GM21390 (cell line): ENCODE measurements at regions not wholly inside any gene's neighbourhood (a gene's known extent, or its start where the extent isn't known, plus 50 kb on each side); places are given as distances from the start of the nearest gene placed in this dataset.
"Not testable (repeated sequence)": the region's sequence is repeated elsewhere in the genome, so short reads cannot be mapped to it uniquely, and the experiment has no call there.

Experiments
- ATAC-seq: cut with Tn5 transposase; IDR thresholded peaks from one replicate; pipeline ENCODE4 v1.9.1; 2021; ENCODE audit not compliant: unreplicated experiment

DNA sequence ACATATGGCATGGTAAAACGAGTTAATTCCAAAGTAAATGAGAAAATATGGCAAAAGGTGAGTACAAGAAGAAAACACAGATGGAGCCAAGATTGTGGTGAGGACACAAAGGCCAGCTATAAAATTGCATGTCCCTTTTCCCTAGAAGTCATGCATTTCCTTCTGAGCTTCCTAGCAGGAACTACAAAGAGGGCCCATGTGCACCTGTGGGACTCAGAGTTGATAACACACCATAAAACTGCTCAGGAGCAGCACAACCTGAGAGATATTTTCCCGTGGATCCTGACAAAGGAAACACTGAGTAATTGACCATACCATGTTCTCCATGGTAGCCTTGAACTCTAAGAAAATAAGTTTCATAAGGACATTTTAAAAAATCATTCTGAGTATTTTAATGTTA is 228.3 kb downstream of the DLEU7 start:
- no peak for ATAC-seq

DNA sequence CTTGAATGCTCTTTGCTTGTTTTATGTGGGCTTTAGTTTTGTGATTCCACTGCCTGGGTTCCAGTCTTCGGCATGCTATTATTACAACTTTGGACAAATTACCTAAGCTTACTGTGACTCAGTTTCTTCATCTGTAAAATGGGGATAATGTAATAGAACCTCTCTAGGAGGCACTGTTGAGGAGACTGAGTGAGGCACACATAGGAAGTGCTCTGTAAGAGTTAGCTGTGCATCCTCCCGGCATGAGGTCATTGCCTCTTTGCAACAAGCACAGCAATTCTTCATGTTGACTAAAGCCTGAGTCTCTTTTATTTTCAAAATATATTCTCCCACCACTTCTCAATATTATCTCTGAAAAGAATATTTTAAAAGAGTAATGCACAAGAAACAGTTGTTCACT is 227.4 kb downstream of the DLEU7 start:
- ATAC-seq = no peak

DNA sequence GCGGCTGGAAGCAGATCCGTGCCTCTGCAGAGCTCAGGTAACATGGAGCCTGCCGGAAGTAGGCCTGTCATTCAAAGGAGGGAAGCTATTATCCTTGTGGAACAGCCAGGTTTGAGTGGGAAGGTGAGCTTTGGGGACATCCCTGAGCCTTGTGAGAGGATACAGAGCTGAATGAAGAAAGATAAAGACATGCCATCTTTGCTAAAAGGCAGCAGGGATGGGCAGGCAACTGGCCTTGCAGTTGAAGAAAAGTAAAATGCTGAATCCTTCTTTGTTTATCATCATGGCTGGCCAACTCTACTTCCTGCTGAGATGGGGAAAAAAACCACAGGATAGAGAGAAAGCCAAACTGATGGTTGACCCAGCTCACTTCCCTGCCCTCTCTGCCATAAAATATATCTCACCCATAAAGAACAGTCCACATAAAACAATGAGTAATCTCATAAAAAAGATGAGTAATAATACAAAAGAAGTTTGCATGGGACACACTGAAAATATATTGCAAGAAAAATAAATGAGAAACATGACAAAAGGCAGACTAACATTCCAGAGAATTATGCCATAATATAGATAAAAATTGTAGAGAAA is 226.3 kb downstream of the DLEU7 start:
- ATAC-seq = no peak

DNA sequence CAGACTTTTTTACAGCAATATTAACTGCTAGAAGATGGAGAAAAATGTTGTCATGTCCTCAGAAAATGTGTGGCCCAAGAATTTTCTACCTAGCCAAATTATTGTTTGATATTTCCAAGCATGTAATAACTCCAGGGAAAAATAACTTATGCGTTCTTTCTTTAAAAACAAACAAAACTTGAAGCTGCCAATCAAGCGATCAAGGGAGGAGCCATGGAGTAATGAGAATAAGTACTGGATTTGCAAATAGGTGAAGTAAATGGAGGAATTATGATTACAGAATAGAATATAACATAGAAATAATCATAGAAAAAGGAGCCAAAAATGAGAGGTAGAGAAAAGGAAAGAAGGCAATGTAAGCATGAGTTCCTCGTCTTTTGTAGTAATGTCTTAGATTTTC is 225.3 kb downstream of the DLEU7 start:
- ATAC-seq = no peak

DNA sequence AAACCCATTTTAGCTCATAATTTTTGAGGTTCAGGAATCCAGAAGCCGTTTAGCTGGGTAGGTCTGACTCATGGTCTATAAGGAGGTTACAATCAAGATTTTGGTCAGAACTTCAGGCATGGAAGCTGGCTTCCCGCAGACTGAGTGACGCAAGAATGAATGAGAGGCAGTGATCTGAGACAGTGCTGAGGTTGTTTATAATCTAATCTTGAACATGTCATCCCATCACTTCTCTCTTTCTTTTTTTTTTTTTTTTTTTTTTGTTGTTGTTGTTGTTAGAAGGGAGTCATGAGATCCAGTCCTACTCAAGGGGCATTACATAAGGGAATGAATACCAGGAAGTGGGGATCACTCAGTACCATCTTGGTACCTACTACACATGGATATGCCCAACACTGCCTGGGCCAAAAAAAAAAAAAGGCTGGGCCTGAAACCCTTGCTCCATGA is 217.4 kb downstream of the DLEU7 start:
- ATAC-seq = no peak

- no peak for ATAC-seq
Measured at GRCh38 chr13:50627111-50627510, 216.4 kb downstream of the DLEU7 start.

- not testable (repeated sequence) for ATAC-seq
Measured at GRCh38 chr13:50628512-50628911, 215.0 kb downstream of the DLEU7 start.

GRCh38 chr13:50629497-50629896 is 214.0 kb downstream of the DLEU7 start:
- no peak for ATAC-seq

- no peak for ATAC-seq
Measured at GRCh38 chr13:50629966-50630365, 213.5 kb downstream of the DLEU7 start.

GRCh38 chr13:50631041-50631440 is 212.5 kb downstream of the DLEU7 start:
- no peak for ATAC-seq

- ATAC-seq = no peak
Measured at GRCh38 chr13:50634339-50634738, 209.2 kb downstream of the DLEU7 start.

GRCh38 chr13:50635504-50635903 is 208.0 kb downstream of the DLEU7 start:
- ATAC-seq = peak; percentile 41

DNA sequence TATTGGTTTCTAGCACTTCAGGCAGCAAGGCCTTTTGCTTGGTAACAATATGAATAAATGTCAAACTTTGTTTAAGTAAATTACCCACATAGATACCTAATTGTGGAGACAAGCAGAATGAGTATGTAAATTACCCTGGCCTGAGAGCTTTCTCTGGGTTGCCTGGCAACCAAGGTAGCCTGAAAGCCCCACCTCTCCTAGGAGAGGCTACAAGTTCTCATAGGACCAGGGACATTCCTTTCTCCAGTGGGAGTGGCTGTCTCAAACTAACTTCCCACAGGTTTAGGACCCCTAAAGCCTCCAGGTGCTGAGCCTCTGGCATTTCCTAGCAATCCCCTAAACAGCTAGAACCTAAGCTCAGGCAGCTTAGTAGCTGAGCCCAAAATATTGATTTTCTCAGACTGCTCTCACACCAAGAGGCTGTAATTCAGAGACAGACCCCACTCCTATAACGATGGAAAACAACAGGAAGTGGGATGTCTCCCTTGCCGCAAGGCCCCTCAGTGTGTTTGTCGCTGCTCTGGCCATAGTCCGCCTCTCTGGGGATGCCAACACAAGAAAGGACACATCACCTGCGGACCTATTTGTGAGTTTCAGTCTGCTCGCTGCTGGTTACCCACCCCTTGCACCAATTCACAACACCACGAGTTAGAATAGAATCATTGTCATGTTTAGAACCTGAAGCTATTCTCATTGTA is 207.3 kb downstream of the DLEU7 start:
- peak; percentile 89 for ATAC-seq

DNA sequence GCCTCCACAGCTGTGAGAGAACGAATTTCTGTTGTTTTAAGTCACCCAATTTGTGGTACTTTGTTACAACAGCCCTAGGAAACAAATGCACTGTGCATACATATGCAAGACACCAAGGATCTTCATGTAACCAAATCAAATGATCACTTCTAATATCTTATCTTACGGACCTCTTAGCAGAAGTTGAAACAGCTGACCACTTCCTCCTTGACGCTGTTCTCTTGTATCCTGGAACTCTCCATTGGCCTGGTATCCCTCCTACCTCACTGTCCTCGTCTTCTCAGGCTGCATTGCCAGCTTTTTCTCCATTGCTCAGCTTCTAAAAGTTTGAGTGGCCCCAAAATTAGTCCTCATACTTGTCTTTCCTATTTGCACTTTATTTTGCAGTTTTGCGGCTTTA is 200.4 kb downstream of the DLEU7 start:
- no peak for ATAC-seq

GRCh38 chr13:50644081-50644871 is 199.2 kb downstream of the DLEU7 start:
- no peak for ATAC-seq

- ATAC-seq = no peak
Measured at GRCh38 chr13:50645092-50645491, 198.4 kb downstream of the DLEU7 start.

DNA sequence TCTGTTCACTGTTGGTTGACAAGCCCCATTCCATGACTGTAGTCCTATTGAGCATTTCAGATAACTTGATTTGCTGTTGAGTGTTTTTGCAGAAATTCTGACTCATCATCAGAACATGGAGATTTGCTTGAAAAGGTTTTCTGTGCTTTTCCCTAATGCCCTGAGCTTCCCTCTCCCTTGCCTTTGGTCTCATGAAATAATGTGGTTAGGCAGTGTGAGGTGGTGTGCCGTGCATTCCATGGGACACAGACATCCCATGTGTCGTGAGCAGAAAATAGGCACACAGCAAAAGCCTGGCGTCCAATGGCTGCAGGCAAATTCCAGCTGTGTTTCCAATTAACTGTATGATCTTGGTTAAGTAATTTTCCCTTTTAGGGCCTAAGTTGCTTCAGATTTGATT is 197.4 kb downstream of the DLEU7 start:
- ATAC-seq = no peak

- no peak for ATAC-seq
Measured at GRCh38 chr13:50649211-50649610, 194.3 kb downstream of the DLEU7 start.

DNA sequence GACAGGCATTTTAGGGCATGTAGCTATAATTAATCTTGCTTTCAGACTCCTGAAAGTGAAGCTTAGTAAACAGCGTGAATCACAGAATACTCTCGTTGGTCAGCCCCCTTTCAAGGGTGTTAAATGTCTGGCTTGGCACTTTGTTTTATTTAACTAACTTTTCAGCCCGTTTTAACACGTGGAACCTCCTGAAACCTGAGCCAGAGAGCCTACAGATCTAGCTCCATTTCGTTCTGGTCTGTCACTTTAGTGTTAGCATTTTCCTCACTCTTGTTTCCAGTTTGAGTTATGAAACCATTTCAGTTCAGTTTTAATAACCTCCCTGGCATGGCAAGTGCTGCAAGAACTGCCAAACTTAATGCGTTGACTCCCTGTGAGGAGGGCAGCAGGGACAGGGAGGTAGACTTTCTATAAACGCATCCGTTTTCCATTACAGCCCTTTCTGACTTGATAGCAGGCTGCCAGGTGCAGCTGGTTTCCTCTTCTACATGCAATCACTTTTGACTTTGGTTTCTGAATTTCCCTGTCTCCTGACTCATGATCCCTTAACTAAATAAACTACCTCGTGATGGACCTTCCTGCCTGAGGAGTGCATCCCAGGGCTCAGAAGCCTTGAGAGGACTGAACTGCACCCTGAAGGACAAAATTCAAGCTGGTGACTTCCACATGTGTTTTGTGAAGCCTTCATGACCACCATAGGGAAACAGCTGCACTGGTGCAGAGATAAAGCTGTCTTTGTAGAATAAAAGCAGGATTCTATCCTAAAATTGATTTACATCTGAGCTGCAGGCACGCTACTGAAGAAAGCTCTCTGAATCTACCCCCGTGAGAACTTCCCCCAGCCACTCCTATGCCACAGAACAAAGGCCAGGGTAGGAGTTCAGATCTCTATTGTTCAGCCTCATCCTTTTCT is 192.6 kb downstream of the DLEU7 start:
- ATAC-seq = no peak

DNA sequence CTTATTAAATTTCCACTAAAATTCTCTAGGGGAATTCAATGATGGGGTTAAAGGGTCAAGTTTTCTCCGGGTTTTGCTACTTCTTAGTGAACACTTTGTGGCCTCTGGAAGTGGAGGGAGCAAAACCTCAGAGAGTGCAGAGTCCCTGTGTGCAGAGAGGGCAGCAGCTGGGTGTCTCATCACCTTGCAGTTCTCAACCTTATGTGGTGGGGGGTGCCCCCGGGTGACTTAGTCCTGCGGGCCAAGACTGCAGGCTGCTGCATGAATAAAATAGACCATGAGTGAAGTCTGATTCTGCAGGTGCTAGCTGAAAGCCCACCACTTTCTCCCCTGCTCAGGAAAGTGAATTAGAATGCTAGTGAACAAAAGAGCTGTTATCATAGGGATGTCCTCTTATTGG is 191.6 kb downstream of the DLEU7 start:
- ATAC-seq = no peak

DNA sequence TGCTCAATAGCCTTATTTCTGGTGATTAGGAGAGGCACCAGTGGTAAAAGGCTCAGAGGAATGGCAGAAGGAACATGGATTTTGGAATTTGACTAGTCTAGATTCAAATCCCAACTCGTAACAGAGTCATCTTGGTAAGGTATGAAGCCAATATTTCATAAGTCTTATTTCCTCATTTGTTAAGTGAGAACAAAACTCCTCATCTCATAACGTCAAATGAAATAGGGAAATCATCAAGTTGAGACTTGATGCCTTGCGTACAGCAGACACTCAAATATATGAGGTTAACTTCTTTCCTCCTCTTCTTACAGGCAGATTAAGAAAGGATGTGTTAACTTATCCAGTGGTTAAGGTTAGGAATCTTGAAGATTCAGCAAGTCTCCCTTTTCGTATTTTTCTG is 189.2 kb downstream of the DLEU7 start:
- ATAC-seq = no peak
